ENCODE measurements at regions not wholly inside any gene's neighbourhood (a gene's known extent, or its start where the extent isn't known, plus 50 kb on each side); places are given as distances from the start of the nearest gene placed in this dataset.

DNA sequence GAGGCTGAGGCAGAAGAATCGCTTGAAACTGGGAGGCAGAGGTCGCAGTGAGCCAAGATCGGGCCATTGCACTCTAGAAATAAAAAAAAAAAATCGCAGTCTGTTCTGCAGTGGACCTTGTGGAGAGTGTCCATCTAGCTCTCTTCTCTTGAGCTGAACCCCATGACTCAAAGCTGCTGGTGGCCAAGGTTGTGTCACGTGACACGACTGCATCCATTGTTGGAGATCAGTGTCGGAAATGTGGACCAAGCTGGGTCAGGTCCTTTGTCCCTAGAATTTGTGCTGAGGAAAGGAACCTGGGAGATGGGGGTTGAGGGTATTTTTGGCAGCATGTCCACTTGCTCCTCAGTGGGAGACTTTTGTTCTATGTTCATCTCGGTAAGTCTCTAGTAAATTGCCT lies 564.8 kb upstream of the CDH4 start:
- Histone ChIP-seq H3K27ac (ENCODE audit: low read depth in 1 of 2, low read length in 1 of 2) (no peak overlapping the region), H3K9me3 (ENCODE audit: control insufficient read depth in 4 of 4, insufficient read depth in 3 of 4, low read length in 3 of 4) (no peaks in the 10 kb centered on the region), H3K4me3 (no peak overlapping the region), H3K36me3 (ENCODE audit: control insufficient read depth in 4 of 4, insufficient read depth in 4 of 4, low read length in 4 of 4) (no peaks in the 10 kb centered on the region), H3K27me3 (ENCODE audit: control insufficient read depth in 3 of 3, insufficient read depth in 3 of 3, low read length in 2 of 3) (peaks cover 0 to 3% (median 0%) of the 10 kb centered on the region in 3 donors), H3K9ac (ENCODE audit: insufficient read depth in 1 of 2, low read length in 2 of 2) (no peak overlapping the region), H3K4me1 (ENCODE audit: control insufficient read depth in 5 of 5, insufficient read depth in 5 of 5, low read length in 5 of 5) (peaks cover 0 to 8% (median 0%) of the 10 kb centered on the region in 5 donors)
- no peak for DNase-seq
- TF ChIP-seq, protein P1, sequence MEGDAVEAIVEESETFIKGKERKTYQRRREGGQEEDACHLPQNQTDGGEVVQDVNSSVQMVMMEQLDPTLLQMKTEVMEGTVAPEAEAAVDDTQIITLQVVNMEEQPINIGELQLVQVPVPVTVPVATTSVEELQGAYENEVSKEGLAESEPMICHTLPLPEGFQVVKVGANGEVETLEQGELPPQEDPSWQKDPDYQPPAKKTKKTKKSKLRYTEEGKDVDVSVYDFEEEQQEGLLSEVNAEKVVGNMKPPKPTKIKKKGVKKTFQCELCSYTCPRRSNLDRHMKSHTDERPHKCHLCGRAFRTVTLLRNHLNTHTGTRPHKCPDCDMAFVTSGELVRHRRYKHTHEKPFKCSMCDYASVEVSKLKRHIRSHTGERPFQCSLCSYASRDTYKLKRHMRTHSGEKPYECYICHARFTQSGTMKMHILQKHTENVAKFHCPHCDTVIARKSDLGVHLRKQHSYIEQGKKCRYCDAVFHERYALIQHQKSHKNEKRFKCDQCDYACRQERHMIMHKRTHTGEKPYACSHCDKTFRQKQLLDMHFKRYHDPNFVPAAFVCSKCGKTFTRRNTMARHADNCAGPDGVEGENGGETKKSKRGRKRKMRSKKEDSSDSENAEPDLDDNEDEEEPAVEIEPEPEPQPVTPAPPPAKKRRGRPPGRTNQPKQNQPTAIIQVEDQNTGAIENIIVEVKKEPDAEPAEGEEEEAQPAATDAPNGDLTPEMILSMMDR (IDR thresholded peaks at IDR 0.05; ENCODE audit: control extremely low read depth, extremely low read depth) = no peak
- WGBS, 2 donors = 92 to 94% methylated on average over 8 of the region's 8 CpGs
- no peak for ATAC-seq (ENCODE audit: insufficient read depth, low FRiP score)

- WGBS, 2 donors = 62 to 71% methylated on average over 3 of the region's 3 CpGs
- no peak for ATAC-seq (ENCODE audit: insufficient read depth, low FRiP score)
- no peaks in the 10 kb centered on the region for H3K36me3 ChIP-seq (ENCODE audit: control insufficient read depth in 4 of 4, insufficient read depth in 4 of 4, low read length in 4 of 4)
Measured at GRCh38 chr20:60690771-60691170, 561.3 kb upstream of the CDH4 start.

DNA sequence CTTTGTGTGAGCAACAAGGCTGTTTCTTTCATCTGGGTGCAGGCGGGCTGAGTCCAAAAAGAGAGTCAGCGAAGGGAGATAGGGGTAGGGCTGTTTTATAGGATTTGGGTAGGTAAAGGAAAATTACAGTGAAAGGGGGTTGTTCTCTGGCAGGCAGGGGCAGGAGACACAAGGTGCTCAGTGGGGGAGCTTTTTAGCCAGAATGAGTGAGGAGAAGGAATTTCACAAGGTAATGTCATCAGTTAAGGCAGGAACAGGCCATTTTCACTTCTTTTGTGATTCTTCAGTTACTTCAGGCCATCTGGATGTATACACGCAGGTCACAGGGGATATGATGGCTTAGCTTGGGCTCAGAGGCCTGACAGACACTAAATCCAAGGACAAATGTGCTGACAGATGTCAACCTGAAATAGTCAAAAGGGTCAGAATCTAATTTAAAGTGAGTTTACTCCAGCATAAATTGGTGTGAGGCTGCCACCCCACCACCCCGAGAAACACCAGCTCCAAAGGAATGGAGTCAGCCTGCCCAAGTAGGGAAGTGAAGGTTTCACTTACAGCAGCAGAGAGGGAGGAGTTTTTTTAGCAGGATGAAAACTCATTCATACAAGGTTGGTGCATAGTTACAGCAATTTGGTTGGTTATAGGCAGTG lies 560.0 kb upstream of the CDH4 start:
- DNase-seq (no peak), ATAC-seq (ENCODE audit: insufficient read depth, low FRiP score) (no peak)
- no peaks in the 10 kb centered on the region for H3K36me3 ChIP-seq (ENCODE audit: control insufficient read depth in 4 of 4, insufficient read depth in 4 of 4, low read length in 4 of 4)
- peaks cover 0 to 4% (median 0%) of the 10 kb centered on the region in 5 donors for H3K4me1 ChIP-seq (ENCODE audit: control insufficient read depth in 5 of 5, insufficient read depth in 5 of 5, low read length in 5 of 5)
- no peak overlapping the region for H3K4me3 ChIP-seq
- H3K9ac ChIP-seq (ENCODE audit: insufficient read depth in 1 of 2, low read length in 2 of 2) = no peak overlapping the region
- WGBS, 2 donors = 64 to 77% methylated on average over 4 of the region's 4 CpGs
- H3K9me3 ChIP-seq (ENCODE audit: control insufficient read depth in 4 of 4, insufficient read depth in 3 of 4, low read length in 3 of 4) = peaks cover 0 to under 1% (median 0%) of the 10 kb centered on the region in 4 donors
- H3K27ac ChIP-seq (ENCODE audit: low read depth in 1 of 2, low read length in 1 of 2) = no peak overlapping the region
- TF ChIP-seq, protein P1 (IDR thresholded peaks at IDR 0.05; ENCODE audit: control extremely low read depth, extremely low read depth) = no peak
- H3K27me3 ChIP-seq (ENCODE audit: control insufficient read depth in 3 of 3, insufficient read depth in 3 of 3, low read length in 2 of 3) = peaks cover 0 to 7% (median 0%) of the 10 kb centered on the region in 3 donors

More at GRCh38 chr20:60690771-60691170, 561.3 kb upstream of the CDH4 start:
- Histone ChIP-seq H3K9ac (ENCODE audit: insufficient read depth in 1 of 2, low read length in 2 of 2) (no peak overlapping the region), H3K9me3 (ENCODE audit: control insufficient read depth in 4 of 4, insufficient read depth in 3 of 4, low read length in 3 of 4) (no peaks in the 10 kb centered on the region), H3K4me1 (ENCODE audit: control insufficient read depth in 5 of 5, insufficient read depth in 5 of 5, low read length in 5 of 5) (peaks cover 0 to 4% (median 0%) of the 10 kb centered on the region in 5 donors), H3K27ac (ENCODE audit: low read depth in 1 of 2, low read length in 1 of 2) (no peak overlapping the region), H3K27me3 (ENCODE audit: control insufficient read depth in 3 of 3, insufficient read depth in 3 of 3, low read length in 2 of 3) (peaks cover 0 to 7% (median 0%) of the 10 kb centered on the region in 3 donors), H3K4me3 (no peak overlapping the region)
- no peak for DNase-seq
- TF ChIP-seq, protein P1 (IDR thresholded peaks at IDR 0.05; ENCODE audit: control extremely low read depth, extremely low read depth) = no peak

Data from lung (tissue), 11 donors.